Effector memory CD4-positive, alpha-beta T cell (primary cell): ENCODE measurements at regions not wholly inside any gene's neighbourhood (a gene's known extent, or its start where the extent isn't known, plus 50 kb on each side); places are given as distances from the start of the nearest gene placed in this dataset.

Source experiments
- DNase-seq, 3 donors: peaks; one replicate each; pipeline ENCODE4 v3.0.0-alpha.2; 2020
- H3K27ac ChIP-seq: 2 replicates; pipeline ENCODE4 v1.7.0; 2013; ENCODE audit warnings: mild to moderate bottlenecking, low read length, moderate library complexity; ENCODE audit not compliant: insufficient read depth, poor library complexity, severe bottlenecking
- H3K27me3 ChIP-seq: replicated peaks from 2 replicates; pipeline ENCODE4 v1.7.0; 2013; ENCODE audit warnings: mild to moderate bottlenecking, low read length; ENCODE audit not compliant: insufficient read depth, control insufficient read depth, poor library complexity, severe bottlenecking
- H3K36me3 ChIP-seq: 2 replicates; pipeline ENCODE4 v1.7.0; 2013; ENCODE audit warnings: mild to moderate bottlenecking, low read length, moderate library complexity; ENCODE audit not compliant: control insufficient read depth, insufficient read depth
- H3K4me1 ChIP-seq: 2 replicates; pipeline ENCODE4 v1.7.0; 2013; ENCODE audit warnings: low read length, mild to moderate bottlenecking; ENCODE audit not compliant: control insufficient read depth, insufficient read depth, poor library complexity, severe bottlenecking
- H3K4me3 ChIP-seq: 2 replicates; pipeline ENCODE4 v1.7.0; 2013; ENCODE audit warnings: low read length, low read depth, mild to moderate bottlenecking; ENCODE audit not compliant: insufficient read depth, poor library complexity, severe bottlenecking
- H3K9me3 ChIP-seq: 2 replicates; pipeline ENCODE4 v1.7.0; 2013; ENCODE audit warnings: mild to moderate bottlenecking, low read length, moderate library complexity; ENCODE audit not compliant: control insufficient read depth

DNA sequence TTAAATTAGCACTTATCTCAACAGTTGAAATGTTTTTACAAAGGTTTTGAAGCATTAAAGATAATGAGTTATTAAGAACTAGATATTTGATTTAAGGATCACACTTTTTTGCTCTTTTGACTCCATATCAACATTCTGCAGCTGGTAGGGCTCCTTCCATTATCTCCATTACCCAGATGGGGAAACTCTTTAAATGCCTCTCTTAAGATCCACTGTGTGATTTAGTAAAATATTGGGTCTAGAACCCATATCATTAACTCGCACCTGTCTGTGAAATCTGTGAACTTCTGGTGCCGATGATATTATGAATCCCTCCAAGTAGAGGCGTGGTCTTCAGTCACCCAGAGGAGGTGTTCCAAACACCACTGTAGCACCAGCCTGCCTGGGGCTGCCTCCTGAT is 466.2 kb downstream of the TSN start:
- H3K27me3 ChIP-seq, result no peaks in the 10 kb centered on the region
- DNase-seq, result no peak
- no peaks in the 10 kb centered on the region for H3K4me1 ChIP-seq
- no peak overlapping the region for H3K27ac ChIP-seq
- no peaks in the 10 kb centered on the region for H3K36me3 ChIP-seq
- H3K9me3 ChIP-seq, result no peaks in the 10 kb centered on the region
- H3K4me3 ChIP-seq, result no peak overlapping the region

DNA sequence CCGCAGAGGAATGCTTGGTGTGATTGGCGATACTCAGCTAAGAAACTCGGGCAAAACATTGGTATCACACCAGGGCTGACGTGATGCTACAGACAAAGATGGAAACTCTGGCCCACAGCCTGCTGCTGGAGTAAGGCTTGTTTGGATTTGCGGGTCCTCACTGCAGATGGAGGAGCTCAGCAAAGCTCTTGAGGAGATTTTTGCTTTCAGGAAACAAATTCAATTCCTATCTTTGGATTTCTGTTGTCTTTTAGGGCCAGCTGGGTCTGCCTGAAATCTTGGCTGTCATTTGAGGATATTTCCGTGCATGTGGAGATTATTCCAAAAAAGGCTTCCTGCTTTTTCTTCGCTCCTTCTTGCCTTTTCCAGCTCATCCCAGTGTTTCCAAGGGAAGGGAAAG is 475.8 kb downstream of the TSN start:
- Histone ChIP-seq H3K27ac (no peak overlapping the region), H3K4me3 (no peak overlapping the region), H3K4me1 (no peaks in the 10 kb centered on the region), H3K9me3 (no peaks in the 10 kb centered on the region), H3K27me3 (no peaks in the 10 kb centered on the region), H3K36me3 (no peaks in the 10 kb centered on the region)
- DNase-seq, result no peak

DNA sequence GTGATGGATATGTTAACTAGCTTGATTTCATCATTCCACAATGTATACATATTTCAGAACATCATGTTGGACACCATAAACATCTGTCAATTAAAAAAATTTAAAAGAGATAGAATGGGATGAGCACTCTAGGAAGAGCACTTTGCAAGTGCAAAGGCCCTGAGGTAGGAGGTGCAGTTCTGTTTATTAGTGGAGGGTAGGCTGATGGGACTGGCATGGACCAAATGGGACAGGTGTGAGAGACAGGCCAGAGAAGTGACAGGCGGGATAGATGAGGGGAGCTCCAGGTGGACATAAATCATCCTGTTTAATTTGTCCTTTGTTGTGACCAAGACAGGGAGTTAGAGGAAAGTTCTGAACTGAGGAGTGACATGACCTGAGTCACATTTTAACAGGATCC is 477.9 kb downstream of the TSN start:
- Histone ChIP-seq H3K36me3 (no peaks in the 10 kb centered on the region), H3K27ac (no peak overlapping the region), H3K27me3 (no peaks in the 10 kb centered on the region), H3K4me3 (no peak overlapping the region), H3K9me3 (no peaks in the 10 kb centered on the region), H3K4me1 (no peaks in the 10 kb centered on the region)
- no peak for DNase-seq

DNA sequence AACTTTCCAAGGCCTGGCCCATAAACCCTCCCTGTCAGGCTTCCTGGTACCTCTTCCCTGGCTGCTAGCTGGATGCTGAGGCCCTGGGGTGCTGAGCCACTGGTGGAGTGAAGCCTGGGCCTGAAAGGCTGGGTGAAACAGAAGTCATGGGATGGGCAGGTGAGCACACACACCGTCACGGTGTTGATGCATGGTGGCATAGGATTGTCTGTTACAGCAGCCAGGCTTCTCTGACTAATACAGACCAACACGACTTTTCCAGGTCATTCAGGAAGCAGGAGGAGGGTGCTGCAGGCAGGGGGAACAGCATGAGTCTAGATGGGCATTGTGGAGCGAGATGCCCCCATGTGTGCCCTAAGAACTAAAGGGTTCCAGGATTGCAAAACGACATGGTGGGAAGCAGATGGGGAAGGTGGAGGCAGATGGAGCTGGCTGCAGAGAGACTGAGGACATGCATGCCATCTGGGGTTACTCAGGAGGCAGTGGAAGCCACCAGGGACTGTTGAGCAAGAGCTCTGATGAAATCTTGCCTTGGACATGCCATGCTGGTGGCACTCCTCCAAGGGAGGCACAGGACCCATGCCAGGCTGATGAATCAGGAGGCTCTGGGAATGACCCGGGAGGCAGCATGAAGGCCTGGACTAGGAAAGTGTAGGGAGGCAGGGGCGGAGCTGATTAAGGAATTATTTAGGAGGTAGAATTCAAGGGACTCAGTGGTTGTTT is 480.9 kb downstream of the TSN start:
- no peaks in the 10 kb centered on the region for H3K4me1 ChIP-seq
- H3K9me3 ChIP-seq, result no peaks in the 10 kb centered on the region
- no peaks in the 10 kb centered on the region for H3K36me3 ChIP-seq
- no peaks in the 10 kb centered on the region for H3K27me3 ChIP-seq
- H3K27ac ChIP-seq, result no peak overlapping the region
- DNase-seq, result no peak
- H3K4me3 ChIP-seq, result no peak overlapping the region

DNA sequence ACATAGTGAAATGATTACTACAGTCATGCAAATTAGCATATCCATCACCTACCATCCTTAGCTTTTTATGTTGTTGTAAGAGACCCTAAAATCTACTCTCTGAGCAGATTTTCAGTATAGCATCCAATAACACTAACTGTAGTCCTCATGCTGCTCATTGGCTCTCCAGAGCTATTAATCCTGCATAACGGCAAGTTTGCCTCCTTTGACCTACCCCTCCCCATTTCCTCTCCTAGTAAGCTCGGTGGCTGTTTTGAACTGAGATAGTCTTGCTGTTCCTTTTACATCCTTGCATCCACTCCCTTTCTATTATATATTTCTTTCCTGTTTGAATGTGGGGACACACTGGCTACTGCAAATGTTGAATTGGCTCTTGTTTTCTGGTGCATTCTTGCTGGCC is 481.5 kb downstream of the TSN start:
- H3K36me3 ChIP-seq, result no peaks in the 10 kb centered on the region
- H3K4me3 ChIP-seq, result no peak overlapping the region
- no peaks in the 10 kb centered on the region for H3K9me3 ChIP-seq
- H3K27me3 ChIP-seq, result no peaks in the 10 kb centered on the region
- no peak overlapping the region for H3K27ac ChIP-seq
- H3K4me1 ChIP-seq, result no peaks in the 10 kb centered on the region
- DNase-seq, result no peak

DNA sequence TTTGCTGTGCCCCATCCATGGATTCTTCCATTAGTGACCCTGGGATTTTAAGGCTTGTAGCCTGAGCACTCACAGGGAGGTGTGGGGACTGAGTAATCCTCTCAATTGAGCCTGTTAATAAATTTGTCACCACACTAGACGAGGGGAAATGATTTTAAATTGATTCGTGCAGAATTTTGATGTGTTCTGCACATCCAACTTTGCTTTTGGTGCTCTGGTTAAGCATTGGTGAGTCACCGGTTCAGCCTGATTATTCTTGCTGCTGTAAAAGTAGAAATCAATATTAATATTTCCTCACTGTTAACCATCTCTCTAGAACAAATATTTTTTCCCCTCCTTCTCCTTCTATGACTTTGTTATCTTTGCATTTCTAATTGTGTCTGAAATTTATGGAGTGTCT is 482.0 kb downstream of the TSN start:
- no peak overlapping the region for H3K27ac ChIP-seq
- H3K4me3 ChIP-seq, result no peak overlapping the region
- no peak for DNase-seq
- H3K27me3 ChIP-seq, result no peaks in the 10 kb centered on the region
- no peaks in the 10 kb centered on the region for H3K4me1 ChIP-seq
- H3K9me3 ChIP-seq, result no peaks in the 10 kb centered on the region
- H3K36me3 ChIP-seq, result no peaks in the 10 kb centered on the region

DNA sequence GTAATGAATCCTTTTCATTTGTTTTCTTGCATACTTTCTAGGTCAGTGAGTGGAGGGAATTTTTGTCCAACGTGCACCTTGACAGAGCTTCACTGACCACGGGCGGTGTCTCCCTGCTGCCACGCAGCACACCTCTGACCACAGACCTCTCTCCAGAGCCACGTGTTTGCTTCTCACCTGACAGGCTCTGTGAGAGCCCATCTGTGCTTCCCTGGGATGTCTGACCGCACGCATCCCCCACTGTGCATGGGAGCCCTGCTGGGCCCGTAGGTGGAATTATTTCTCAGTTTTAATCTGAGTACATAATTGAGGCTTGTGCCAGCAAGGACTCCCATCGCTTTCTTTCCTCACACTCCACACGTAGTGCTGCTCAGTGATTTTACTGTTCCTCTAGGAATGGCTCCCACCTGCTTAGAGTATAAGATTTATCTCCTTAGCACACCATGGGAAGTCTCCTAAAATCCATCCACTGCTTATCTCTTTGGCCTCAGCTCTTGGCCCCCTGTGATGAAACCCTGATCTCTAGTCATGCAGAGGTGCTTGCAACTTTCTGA is 482.6 kb downstream of the TSN start:
- no peaks in the 10 kb centered on the region for H3K27me3 ChIP-seq
- no peaks in the 10 kb centered on the region for H3K36me3 ChIP-seq
- no peak for DNase-seq
- no peaks in the 10 kb centered on the region for H3K4me1 ChIP-seq
- H3K27ac ChIP-seq, result no peak overlapping the region
- no peak overlapping the region for H3K4me3 ChIP-seq
- no peaks in the 10 kb centered on the region for H3K9me3 ChIP-seq

DNA sequence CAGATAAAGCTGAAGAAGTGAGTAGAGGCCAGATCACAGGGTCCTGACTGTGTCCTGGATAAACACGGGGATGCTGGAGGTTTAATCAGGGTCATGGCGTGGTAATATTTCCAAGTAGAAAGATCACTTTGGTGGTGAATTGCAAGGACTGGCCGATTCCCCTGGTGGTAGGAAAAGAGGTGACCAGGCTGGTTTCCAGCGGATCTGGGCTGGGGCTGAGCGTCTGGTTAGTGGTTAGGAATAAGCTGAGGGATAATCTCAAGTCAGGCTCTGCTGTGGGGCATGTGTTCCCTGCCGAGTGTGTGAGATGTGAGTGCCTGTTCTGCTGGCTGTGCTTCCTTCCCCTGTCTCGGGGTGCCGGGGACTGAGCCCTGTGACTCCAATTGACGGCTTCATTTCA is 484.0 kb downstream of the TSN start:
- DNase-seq, result no peak
- Histone ChIP-seq H3K9me3 (no peaks in the 10 kb centered on the region), H3K27ac (no peak overlapping the region), H3K4me3 (no peak overlapping the region), H3K4me1 (no peaks in the 10 kb centered on the region), H3K36me3 (no peaks in the 10 kb centered on the region), H3K27me3 (no peaks in the 10 kb centered on the region)

DNA sequence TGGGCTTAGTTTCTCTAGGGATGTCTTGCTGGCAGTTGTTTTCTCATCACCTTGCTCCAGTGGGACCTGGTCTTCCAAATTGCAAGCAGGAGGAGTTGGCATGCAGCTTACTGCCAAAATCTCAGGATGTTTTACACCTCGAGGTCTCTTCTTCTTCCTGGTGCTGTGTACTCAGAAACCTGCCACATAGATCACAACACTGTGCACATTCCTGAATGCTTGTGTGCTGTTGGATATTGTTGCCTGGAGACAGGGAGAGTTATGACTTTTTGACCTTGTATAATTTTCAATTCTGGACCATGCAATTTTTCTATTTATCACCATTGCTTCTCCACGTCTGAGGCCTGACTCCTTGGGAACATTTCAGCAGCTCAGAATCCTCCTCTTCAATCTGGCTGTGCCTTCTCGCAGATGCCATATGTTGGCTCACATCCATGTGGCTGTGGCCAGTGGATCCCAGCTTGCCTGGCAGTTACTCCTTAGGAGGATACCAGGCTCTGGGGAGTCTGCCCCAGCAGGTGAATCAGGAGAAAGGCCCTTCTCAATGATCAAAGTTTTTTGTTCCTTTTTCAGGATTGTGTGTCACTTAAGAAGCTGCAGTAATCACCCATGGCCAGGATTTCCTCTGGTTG is 489.3 kb downstream of the TSN start:
- H3K27ac ChIP-seq, result no peak overlapping the region
- no peaks in the 10 kb centered on the region for H3K9me3 ChIP-seq
- no peaks in the 10 kb centered on the region for H3K4me1 ChIP-seq
- no peak for DNase-seq
- H3K36me3 ChIP-seq, result no peaks in the 10 kb centered on the region
- no peaks in the 10 kb centered on the region for H3K27me3 ChIP-seq
- no peak overlapping the region for H3K4me3 ChIP-seq

DNA sequence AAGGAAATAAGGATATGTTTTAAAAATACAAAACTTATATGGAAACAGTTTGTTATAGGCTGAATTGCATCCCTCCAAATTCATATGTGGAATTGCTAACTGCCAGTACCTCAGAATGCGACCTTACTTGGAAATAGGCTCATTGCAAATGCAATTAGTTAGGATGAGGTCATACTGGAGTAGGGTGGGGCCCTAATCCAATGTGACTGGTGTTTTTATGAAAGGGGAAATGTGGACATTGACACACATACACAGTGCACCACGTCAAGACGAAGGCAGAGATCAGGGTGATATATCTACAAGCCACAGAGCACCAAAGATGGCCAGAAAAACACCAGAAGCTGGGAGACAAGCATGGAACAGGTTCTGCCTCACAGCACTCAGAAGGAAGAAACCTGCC is 494.2 kb downstream of the TSN start:
- no peaks in the 10 kb centered on the region for H3K27me3 ChIP-seq
- H3K36me3 ChIP-seq, result no peaks in the 10 kb centered on the region
- H3K4me3 ChIP-seq, result no peak overlapping the region
- no peaks in the 10 kb centered on the region for H3K9me3 ChIP-seq
- DNase-seq, result no peak
- no peaks in the 10 kb centered on the region for H3K4me1 ChIP-seq
- H3K27ac ChIP-seq, result no peak overlapping the region
